HAP-1 (cell line): ENCODE measurements at regions not wholly inside any gene's neighbourhood (a gene's known extent, or its start where the extent isn't known, plus 50 kb on each side); places are given as distances from the start of the nearest gene placed in this dataset.

Experiments
- DNase-seq, 2 experiments: peaks; one replicate each; pipeline ENCODE4 v3.0.0-alpha.2; 2016 to 2020; ENCODE audit warnings: low spot score in 2 of 2
- H3K27me3 ChIP-seq: fragments of 250-450 bp; sonication (Bioruptor Pico); 2 replicates; pipeline ENCODE4 v1.5.1; 2020; ENCODE audit warnings: low read depth, mild to moderate bottlenecking, moderate library complexity
- H3K36me3 ChIP-seq: fragments of 250-450 bp; sonication (Bioruptor Pico); replicated peaks from 2 replicates; pipeline ENCODE4 v1.5.1; 2020; ENCODE audit warnings: mild to moderate bottlenecking
- H3K4me1 ChIP-seq: fragments of 250-450 bp; sonication (Bioruptor Pico); 2 replicates; pipeline ENCODE4 v1.5.1; 2020; ENCODE audit warnings: mild to moderate bottlenecking
- H3K4me3 ChIP-seq: fragments of 250-450 bp; sonication (Bioruptor Pico); 2 replicates; pipeline ENCODE4 v1.5.1; 2020; ENCODE audit warnings: mild to moderate bottlenecking, moderate library complexity
- H3K9me3 ChIP-seq: fragments of 250-450 bp; sonication (Bioruptor Pico); 2 replicates; pipeline ENCODE4 v1.5.1; 2020; ENCODE audit warnings: mild to moderate bottlenecking, moderate library complexity
- in situ Hi-C: fragments of 300-500 bp; cut with MboI; formaldehyde crosslinking; loops from 3 replicates; pipeline ENCODE4 v1.14.3; 2020; ENCODE audit warnings: low sequenced_read_pairs, inconsistent platforms, mixed read lengths

DNA sequence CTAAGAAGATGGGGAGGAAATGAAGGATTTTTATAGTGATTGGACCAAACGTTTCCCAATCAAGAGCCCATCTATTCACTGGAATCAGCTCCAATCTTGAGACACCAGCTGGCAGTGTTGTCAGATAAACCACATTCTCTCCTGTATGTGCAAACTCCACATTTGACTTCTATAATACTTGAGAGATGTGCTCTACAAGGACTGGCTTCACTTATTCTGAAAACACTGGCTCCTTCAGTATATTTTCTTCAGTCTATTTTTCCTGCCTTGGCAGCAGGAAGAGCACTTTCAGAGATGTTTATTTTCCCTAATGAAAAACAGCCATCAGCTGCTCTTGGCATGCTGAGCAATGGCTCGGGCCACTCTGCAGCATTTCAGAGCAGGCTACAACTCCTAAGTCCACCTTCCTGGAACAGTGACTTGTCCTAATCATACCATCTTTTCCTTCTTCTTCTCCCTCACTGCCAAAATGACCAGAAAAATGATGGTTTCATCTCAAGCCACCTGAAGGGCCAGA, 96.9 kb upstream of the FSTL4 start:
- no peaks in the 10 kb centered on the region for H3K27me3 ChIP-seq

DNA sequence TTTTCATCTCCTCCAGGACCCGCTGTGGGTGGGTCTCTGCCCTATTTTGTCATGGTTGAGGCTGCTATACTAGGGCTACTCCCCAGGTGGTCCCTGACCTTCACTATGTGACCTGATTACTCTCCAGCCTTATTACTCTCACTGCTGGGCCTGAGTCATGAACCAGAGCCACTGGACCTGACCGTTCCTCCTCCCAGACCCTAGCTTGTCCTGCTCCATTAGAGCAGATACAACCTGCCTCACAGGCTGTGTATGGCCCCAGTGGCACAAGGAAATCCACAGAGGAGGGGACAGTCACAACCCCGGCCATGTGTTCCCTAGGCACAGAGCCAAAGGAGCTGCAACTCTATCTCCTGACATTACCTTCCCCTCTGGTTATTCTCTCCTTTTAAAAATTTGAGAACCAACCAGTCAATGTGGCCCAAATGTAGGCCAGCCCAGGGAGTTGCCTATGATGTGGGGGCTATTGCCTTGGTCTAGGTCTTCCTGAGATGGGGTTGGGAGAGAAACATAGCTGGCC, 96.0 kb upstream of the FSTL4 start:
- DNase-seq, result no peak
- in situ Hi-C loops, result no loop called here
- Histone ChIP-seq H3K27me3 (no peaks in the 10 kb centered on the region), H3K9me3 (no peaks in the 10 kb centered on the region), H3K36me3 (no peaks in the 10 kb centered on the region), H3K4me3 (no peak overlapping the region), H3K4me1 (no peaks in the 10 kb centered on the region)

More for the DNA sequence above, 96.9 kb upstream of the FSTL4 start:
- Histone ChIP-seq H3K4me3 (no peak overlapping the region), H3K36me3 (no peaks in the 10 kb centered on the region), H3K4me1 (no peaks in the 10 kb centered on the region), H3K9me3 (no peaks in the 10 kb centered on the region)
- no peak for DNase-seq
- in situ Hi-C loops, result no loop called here

DNA sequence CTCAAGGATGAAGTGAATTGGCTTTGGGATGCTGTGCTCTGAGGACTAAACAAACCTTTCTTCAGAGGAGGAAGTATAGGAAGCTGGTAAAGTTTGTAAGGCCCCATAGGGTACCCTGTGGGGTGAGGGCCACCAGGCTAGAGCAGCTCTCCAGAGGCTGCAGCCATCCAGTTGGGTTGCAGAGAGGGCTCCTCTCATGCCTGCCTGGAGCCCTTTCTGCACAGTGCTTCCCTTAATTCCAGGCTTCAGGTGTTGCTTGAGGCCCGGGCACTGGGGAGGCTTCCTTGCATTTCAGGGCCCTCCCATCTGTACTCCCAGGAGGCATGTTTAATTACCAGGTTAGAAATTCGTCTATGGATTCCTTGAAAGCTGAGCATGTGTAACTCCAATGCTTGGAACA, 95.3 kb upstream of the FSTL4 start:
- no peaks in the 10 kb centered on the region for H3K9me3 ChIP-seq
- no peaks in the 10 kb centered on the region for H3K4me1 ChIP-seq
- H3K27me3 ChIP-seq, result no peaks in the 10 kb centered on the region
- H3K4me3 ChIP-seq, result no peak overlapping the region
- in situ Hi-C loops, result no loop called here
- no peak for DNase-seq
- no peaks in the 10 kb centered on the region for H3K36me3 ChIP-seq

DNA sequence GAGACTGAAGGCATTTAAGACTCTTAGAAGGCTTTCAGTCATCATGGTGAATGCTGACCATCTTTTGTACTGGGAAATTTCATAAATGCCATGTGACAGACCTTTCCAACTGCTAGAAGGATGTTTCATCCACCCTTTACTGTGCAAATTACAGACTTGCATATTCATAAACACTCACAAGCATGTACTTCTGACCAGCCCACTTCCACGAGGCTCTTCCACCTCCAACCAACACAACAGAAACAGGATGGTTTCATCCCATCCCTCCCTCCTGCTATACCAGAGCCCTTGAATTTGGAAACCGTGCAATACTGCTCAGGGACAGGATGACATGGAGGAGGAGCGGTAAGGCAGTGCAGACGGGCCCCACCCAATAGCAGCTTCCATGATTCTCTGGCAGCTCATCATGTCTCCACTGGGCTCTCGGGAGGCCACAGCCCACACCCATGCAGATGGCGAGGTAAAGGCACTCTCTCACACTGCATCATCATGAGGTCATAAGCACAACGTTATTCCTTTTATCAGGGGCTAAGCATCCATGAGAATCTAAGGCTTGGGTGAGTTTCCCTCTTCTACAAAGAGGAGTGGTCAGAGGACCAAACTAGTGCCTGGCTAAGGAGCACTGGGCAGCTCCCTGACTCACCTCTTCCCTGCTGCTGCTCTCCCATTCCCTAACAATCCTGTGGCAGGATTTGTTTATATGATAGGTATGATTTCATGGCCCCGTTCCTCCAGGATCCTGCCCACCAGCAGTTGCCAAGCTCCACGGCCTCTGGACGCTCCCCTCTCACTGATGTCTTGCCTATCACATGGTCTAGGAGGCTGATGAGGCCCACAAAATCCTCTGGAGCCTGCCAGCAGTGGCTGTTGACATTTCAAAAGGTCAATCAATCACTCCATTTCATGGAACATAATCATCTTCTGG, 94.4 kb upstream of the FSTL4 start:
- Histone ChIP-seq H3K4me1 (no peaks in the 10 kb centered on the region), H3K27me3 (no peaks in the 10 kb centered on the region), H3K9me3 (no peaks in the 10 kb centered on the region), H3K4me3 (no peak overlapping the region), H3K36me3 (no peaks in the 10 kb centered on the region)
- DNase-seq, result no peak
- in situ Hi-C loops, result no loop called here

DNA sequence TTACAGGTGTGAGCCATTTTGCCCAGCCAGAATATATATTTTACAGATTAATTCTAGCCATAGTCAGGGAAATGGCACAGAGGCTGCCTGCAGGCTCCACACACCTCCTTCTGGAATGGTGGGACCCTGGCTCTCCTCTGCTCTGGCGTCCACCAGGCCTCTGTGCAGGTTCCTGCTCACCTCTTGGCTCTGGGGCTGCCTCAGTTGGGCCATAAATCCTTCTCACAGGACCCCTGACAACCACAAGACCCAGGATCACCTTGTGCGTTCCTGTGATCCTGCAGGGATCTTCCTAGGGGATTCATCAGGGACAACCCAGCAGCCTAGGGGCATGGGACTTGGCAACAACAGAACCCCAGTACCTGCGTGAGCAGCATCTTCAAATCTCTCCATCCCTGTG, 93.0 kb upstream of the FSTL4 start:
- Histone ChIP-seq H3K4me3 (no peak overlapping the region), H3K27me3 (no peaks in the 10 kb centered on the region), H3K9me3 (no peaks in the 10 kb centered on the region), H3K4me1 (no peaks in the 10 kb centered on the region), H3K36me3 (no peaks in the 10 kb centered on the region)
- in situ Hi-C loops, result no loop called here
- DNase-seq, result no peak

DNA sequence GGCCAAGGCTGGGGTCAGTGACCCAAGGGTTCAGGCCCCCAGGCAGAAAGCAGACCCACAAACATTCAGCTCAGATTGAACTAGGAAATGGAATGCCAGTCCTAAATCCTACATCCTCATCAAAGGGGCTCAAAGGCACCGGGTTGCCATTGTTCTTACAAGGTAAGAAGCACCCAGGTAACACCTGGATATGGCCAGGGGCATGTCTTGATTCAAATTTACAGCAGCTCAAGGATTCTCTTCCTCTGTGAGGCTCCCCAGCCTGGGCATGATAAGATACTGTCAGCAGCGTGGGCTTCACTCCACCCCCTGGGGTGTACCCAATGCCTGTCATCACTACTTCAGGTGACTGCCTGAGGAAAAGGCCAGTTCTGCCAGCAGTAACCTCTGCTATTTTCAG, 92.1 kb upstream of the FSTL4 start:
- H3K36me3 ChIP-seq, result no peaks in the 10 kb centered on the region
- H3K27me3 ChIP-seq, result no peaks in the 10 kb centered on the region
- H3K4me3 ChIP-seq, result no peak overlapping the region
- in situ Hi-C loops, result no loop called here
- no peaks in the 10 kb centered on the region for H3K4me1 ChIP-seq
- no peaks in the 10 kb centered on the region for H3K9me3 ChIP-seq
- DNase-seq, result no peak

DNA sequence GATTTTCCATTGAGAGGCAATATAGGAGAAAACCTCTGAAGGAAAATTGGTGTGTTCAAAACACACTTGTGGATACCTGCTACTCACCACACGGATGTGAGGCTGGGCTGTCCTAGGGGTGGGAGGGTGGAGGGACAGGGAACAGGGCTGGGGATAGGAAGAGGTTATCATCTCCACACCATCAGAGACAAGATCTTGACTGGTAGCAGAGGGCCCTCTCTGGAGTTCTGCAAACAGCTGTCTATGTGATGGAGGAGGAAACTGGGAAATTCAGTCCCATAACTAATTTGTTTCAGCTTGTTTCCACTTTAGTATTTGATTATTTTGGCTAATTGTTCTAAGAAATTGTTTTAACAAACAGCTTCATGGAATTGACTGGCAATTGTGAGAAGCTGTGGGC, 91.6 kb upstream of the FSTL4 start:
- no peaks in the 10 kb centered on the region for H3K4me1 ChIP-seq
- in situ Hi-C loops, result no loop called here
- no peaks in the 10 kb centered on the region for H3K9me3 ChIP-seq
- H3K36me3 ChIP-seq, result no peaks in the 10 kb centered on the region
- no peak overlapping the region for H3K4me3 ChIP-seq
- H3K27me3 ChIP-seq, result no peaks in the 10 kb centered on the region
- no peak for DNase-seq

DNA sequence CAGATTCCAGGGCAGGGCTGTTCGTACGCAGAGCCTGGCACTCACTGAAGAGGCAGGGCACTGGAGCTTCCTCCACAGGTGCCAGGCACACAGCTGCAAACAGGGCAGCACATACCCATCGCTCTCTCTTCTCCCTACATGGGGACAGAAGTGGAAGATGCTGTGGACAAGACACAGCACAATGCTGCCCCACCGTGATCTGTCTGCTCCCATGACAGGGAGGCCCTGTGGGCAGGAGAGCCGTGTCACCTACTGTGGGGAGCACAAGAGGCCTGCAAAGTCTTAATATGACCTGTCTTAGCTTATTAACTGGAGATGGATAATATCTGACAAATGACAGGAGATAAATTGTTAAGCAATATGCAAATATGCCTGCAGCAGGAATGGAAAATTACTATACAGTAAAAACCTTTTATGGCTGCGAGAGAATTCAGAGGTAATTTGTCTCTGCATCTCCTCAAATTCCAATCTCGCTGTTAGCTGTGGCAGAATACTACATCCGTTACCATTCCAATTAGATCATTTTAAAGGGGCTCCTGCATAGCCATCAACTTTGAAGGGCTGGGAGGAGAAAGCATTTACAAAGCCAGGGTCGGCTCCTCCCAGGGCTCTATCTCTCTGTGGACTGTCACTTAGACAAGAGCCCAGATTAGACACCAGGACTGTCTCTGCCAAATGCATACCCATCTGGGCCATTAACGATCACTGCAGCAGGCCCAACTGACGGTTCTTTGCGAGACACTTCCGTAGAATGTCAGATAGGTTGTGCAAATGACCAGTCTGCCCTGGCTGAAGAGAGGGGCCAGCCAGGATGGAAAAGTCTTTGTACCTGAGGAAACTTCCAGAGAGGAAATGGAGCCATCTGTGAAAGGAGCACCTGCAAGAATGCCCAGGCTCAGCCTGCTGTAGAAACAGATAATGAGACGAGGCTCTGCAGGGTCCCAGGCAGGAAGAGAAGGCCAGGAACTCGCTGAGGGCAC, 90.7 kb upstream of the FSTL4 start:
- H3K4me3 ChIP-seq, result no peak overlapping the region
- in situ Hi-C loops, result no loop called here
- no peaks in the 10 kb centered on the region for H3K27me3 ChIP-seq
- DNase-seq, result no peak
- no peaks in the 10 kb centered on the region for H3K4me1 ChIP-seq
- H3K9me3 ChIP-seq, result no peaks in the 10 kb centered on the region
- H3K36me3 ChIP-seq, result no peaks in the 10 kb centered on the region

DNA sequence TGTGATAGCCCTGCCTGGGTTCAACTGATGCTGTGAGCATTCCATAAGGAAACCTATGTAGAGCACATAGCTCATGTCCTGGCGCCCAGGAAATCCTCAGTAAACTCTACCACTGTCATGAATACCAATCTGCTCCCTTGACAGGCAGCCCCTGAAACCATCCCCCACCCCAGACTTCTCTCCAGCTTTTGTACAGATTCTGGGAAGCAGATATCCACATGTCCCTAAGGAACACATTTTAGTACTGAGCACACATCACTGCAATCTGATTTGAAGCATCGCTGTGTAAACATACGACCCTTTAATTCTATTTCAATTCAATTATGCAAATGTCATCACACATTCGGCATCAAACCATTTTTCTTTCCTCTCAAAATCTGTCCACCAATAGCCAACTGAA, 89.5 kb upstream of the FSTL4 start:
- Histone ChIP-seq H3K36me3 (no peaks in the 10 kb centered on the region), H3K4me1 (no peaks in the 10 kb centered on the region), H3K9me3 (no peaks in the 10 kb centered on the region), H3K4me3 (no peak overlapping the region), H3K27me3 (no peaks in the 10 kb centered on the region)
- in situ Hi-C loops, result no loop called here
- DNase-seq, result no peak

DNA sequence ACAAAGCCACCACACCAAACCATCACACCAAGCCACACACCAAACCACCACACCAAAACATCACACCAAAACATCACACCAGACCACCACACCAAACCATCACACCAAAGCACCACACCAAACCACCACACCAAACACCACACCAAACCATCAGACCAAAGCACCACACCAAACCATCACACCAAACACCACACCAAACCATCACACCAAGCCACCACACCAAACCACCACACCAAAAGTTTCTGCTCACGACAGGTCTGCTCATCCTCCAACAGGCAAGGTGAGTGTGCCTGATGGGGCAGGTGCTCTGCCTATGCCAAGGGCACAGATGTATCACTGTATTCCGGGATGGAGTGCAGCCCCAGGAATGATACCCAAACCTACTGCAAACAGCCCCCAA, 87.9 kb upstream of the FSTL4 start:
- Histone ChIP-seq H3K27me3 (no peaks in the 10 kb centered on the region), H3K9me3 (no peaks in the 10 kb centered on the region), H3K36me3 (no peaks in the 10 kb centered on the region), H3K4me3 (no peak overlapping the region), H3K4me1 (no peaks in the 10 kb centered on the region)
- no peak for DNase-seq
- in situ Hi-C loops, result no loop called here

DNA sequence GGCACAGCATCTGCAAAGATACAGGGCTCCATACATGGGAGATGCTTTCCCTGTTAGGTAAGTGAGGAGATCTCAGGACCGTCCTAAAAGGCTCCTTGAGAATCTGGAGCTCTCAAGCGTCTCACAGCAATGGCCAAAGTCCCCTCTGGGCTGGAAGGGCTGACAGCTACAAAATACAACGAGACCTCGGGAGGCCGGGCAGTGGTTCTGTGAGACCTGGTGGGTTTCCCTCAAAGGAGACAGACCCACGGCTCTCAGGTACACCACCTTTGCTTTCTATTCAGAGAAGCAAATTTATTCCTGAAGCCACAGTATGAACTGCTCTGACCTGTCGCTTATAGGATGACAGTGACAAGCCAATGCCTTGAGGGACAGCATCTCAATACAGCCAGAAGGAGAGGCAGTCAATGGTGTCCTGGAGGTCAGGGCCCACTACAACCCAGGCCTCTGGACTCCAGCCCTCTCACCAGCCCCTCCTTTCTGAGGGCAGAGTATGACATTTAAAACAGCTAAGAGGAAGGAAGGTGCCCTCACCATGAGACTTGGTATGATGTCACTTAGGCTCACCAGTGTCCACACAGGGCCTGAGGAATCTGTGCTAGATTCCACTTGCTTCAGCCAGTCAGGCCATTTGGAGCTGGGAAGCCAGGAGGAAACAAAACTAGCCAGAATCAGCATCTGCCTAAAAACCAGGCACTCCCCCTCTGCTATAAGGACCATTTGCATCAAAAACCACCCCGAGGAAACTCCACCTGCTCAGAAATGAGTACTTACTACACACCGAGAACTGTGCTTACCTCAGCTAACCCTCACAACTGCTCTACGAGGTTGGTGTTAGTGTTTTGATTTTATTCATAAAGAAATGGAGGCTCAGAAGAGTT, 86.5 kb upstream of the FSTL4 start:
- no peak for DNase-seq
- no peaks in the 10 kb centered on the region for H3K9me3 ChIP-seq

DNA sequence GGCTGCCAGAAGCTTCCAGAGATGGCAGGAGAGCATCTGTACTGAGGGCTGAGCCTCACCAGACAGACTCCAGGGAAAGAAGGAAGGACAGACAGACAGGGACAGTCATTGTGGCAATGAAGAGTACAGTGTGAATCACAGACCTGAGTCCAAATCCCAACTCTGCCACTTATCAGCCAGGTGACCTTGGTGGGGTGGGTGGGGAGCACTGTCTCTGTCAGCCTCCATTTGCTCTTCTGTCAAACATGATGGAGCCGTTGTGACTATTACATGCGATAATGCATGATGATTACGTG, 85.9 kb upstream of the FSTL4 start:
- no peak for DNase-seq
- Histone ChIP-seq H3K4me3 (no peak overlapping the region), H3K36me3 (no peaks in the 10 kb centered on the region), H3K4me1 (no peaks in the 10 kb centered on the region), H3K27me3 (no peaks in the 10 kb centered on the region), H3K9me3 (no peaks in the 10 kb centered on the region)
- in situ Hi-C loops, result no loop called here

More for the DNA sequence above, 86.5 kb upstream of the FSTL4 start:
- Histone ChIP-seq H3K4me1 (no peaks in the 10 kb centered on the region), H3K27me3 (no peaks in the 10 kb centered on the region), H3K36me3 (no peaks in the 10 kb centered on the region), H3K4me3 (no peak overlapping the region)
- in situ Hi-C loops, result no loop called here

DNA sequence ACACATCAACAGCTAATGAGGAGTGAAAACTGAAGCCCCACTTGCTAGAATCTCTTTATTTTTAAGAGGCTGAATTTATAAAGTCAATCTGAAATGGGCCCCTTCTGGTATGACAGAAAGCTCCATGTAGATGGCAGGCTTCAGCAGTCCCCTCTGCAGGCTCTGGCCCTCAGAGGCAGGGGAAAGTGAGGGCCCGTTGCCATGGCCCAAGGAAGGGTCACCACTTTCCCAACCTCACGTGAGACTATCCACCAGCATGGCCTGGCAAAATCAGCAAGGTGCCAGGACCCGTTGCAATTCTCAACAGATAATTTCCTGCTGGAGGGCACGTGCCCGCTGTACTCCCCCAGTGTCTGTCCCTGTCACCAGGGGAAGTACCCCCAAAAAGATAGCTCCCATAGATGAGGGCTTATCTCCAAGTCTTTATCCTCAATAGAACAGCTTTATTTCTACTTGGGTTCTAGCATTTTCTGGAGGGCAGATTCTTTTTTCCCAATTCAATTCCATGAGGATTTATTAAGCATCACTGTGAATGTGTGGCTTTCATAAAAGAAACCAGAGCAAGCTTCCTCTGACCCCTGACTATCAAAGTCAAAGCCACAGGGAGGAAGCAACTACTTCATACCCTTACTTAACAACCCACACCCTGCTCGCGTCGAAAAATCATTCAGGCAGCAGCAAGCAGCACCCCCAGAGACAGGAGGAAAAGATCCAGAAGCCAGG, 85.4 kb upstream of the FSTL4 start:
- Histone ChIP-seq H3K9me3 (no peaks in the 10 kb centered on the region), H3K36me3 (no peaks in the 10 kb centered on the region), H3K4me3 (no peak overlapping the region), H3K27me3 (no peaks in the 10 kb centered on the region), H3K4me1 (no peaks in the 10 kb centered on the region)
- no peak for DNase-seq
- in situ Hi-C loops, result no loop called here
